Epithelial cell of proximal tubule (primary cell): ENCODE measurements at regions not wholly inside any gene's neighbourhood (a gene's known extent, or its start where the extent isn't known, plus 50 kb on each side); places are given as distances from the start of the nearest gene placed in this dataset.

Experiments
- DNase-seq: peaks from one replicate; pipeline ENCODE4 v3.0.0-alpha.2; 2011; ENCODE audit warnings: low read depth
- H3K4me3 ChIP-seq: 2 replicates; pipeline ENCODE4 v1.5.1; 2011; ENCODE audit warnings: low read depth, mild to moderate bottlenecking, low read length
- TF ChIP-seq, protein P1 (sequence below): conservative IDR thresholded peaks from 2 replicates; pipeline ENCODE4 v1.5.1; 2012; ENCODE audit warnings: low read depth, mild to moderate bottlenecking, low read length

DNA sequence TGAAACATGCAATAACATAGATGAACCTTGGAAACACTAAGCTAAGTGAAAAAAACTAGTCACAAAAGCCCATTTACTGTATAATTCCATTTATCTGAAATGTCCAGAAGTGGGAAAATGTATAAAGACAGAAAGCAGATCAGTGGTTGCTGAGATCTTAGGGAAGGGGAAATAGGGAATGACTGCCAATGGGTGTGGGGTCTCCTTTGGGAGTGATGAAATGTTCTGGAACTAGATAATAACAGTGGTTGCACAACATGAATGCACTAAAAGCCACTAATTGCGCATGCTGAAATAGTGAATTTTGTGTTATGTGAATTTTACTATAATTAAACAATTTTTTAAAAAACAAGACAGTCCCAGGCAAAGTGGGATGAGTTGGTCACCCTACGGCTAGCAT, 472.8 kb downstream of the CCDC171 start:
- no peak overlapping the region for H3K4me3 ChIP-seq
- TF ChIP-seq, protein P1, sequence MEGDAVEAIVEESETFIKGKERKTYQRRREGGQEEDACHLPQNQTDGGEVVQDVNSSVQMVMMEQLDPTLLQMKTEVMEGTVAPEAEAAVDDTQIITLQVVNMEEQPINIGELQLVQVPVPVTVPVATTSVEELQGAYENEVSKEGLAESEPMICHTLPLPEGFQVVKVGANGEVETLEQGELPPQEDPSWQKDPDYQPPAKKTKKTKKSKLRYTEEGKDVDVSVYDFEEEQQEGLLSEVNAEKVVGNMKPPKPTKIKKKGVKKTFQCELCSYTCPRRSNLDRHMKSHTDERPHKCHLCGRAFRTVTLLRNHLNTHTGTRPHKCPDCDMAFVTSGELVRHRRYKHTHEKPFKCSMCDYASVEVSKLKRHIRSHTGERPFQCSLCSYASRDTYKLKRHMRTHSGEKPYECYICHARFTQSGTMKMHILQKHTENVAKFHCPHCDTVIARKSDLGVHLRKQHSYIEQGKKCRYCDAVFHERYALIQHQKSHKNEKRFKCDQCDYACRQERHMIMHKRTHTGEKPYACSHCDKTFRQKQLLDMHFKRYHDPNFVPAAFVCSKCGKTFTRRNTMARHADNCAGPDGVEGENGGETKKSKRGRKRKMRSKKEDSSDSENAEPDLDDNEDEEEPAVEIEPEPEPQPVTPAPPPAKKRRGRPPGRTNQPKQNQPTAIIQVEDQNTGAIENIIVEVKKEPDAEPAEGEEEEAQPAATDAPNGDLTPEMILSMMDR, result no peak
- no peak for DNase-seq

DNA sequence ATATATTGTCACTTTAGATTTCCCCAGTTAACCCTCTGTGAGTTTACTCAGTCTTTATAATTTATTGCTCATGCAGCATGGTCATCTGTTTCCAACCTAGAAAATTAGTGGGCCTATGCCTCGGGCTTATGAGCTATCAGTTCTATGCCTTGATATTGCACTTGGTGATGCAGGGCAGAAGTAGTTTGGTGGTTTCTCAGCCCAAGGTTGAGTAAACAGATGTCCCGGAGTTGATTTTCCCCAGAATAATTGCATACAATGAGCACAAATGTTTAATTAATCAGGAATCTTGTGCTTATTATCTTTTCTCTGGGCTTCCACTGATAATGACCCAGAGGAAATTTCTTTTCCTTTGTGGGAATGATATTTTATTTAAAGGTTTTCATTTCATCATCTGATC, 474.0 kb downstream of the CCDC171 start:
- DNase-seq, result no peak
- TF ChIP-seq, protein P1, result no peak
- no peak overlapping the region for H3K4me3 ChIP-seq

DNA sequence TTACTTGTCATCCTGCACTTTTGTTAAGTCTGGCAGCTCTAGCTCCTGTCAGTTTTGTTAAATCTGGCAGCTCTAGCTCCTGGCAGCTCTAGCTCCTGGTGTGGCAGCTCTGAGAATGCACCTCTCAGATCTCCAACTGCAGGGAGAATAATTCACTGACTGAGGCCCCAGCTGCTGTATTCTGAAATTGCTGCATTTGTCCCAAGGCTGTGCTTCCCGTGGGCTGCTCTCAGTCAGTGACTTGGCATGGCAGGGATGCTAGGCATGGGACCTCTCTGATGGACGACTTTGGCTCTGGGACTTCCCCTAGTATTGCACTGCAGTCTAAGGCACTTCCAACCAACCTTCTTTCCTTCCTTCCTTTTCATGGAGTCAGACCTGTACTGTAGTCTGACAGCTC, 475.7 kb downstream of the CCDC171 start:
- DNase-seq, result no peak
- no peak overlapping the region for H3K4me3 ChIP-seq
- TF ChIP-seq, protein P1, result no peak

GRCh38 chr9:16029046-16029615, 476.3 kb downstream of the CCDC171 start:
- TF ChIP-seq, protein P1, result no peak
- no peak for DNase-seq
- H3K4me3 ChIP-seq, result no peak overlapping the region

DNA sequence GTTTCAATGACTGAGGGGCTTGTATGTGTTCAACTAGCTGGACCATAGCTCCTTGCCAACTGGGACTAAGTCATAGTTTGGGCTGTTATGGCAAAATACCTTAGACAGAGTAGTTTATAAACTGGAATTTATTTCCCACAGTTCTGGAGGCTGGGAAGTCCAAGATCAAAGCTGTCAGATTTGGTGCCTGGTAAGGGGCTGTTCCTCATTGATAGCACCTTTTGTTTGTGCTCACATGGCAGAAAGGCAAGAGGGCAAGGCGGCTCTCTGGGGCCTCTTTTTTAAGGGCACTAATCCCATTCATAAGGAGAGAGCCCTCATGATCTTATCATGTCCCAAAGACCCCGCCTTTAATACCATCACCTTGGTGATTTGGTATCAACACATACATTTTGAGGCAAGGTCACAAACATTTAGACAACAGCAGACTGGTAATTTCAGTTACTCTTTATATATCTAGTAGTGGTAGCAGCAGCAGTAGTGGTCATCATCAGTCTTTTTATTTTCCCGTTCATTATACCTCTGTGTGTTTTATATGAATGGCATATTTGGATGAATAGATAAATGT, 477.0 kb downstream of the CCDC171 start:
- TF ChIP-seq, protein P1, result no peak
- H3K4me3 ChIP-seq, result no peak overlapping the region
- no peak for DNase-seq

- peak; percentile 74 for DNase-seq
- TF ChIP-seq, protein P1, result no peak
- H3K4me3 ChIP-seq, result no peak overlapping the region
Observed at GRCh38 chr9:16030528-16031185, 477.8 kb downstream of the CCDC171 start.

DNA sequence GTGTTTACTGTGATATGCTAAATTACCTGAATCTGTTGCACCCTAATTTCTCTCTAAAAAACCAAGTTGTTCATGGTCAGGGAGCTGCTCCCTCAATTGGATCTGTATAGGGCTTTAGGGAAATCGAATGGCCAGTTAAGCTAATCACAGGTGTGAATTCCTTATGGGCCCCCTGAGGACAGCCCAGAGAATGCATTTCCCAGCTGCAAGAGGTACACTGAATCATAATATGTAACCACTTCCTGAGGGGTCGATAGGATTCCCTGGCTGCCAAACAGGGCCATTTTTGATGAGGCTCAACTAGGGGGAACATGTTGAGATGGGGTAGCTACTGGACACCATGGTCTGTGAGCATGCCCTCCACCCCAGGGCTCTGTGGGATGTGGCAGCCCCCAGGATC, 478.6 kb downstream of the CCDC171 start:
- no peak overlapping the region for H3K4me3 ChIP-seq
- TF ChIP-seq, protein P1, result no peak
- no peak for DNase-seq
